Lower leg skin (tissue), 4 donors: ENCODE measurements at regions not wholly inside any gene's neighbourhood (a gene's known extent, or its start where the extent isn't known, plus 50 kb on each side); places are given as distances from the start of the nearest gene placed in this dataset.

Experiments used
- DNase-seq, 2 donors: peaks; one replicate each; pipeline ENCODE4 v3.0.0-alpha.2; 2019; ENCODE audit warnings: low spot score in 2 of 2
- H3K4me3 ChIP-seq: fragments of 200-600 bp; sonication (generic); 2 replicates; pipeline ENCODE4 v1.5.1; 2017; ENCODE audit warnings: mild to moderate bottlenecking, low read depth; ENCODE audit not compliant: poor library complexity, severe bottlenecking
- POLR2A ChIP-seq, 2 donors: fragments of 450-650 bp; IDR thresholded peaks; one replicate each; pipeline ENCODE4 v1.6.1; 2016 to 2017; ENCODE audit warnings: antibody characterized with exemption in 2 of 2, mild to moderate bottlenecking in 1 of 2, moderate library complexity in 1 of 2
- WGBS, 2 donors: methylation state at CpG; one replicate each; pipeline ENCODE4 v1.1.5; 2018; 5-methylcytosine and 5-hydroxymethylcytosine counted together
- intact Hi-C: fragments of 100-400 bp; cut with DNase I; formaldehyde crosslinking; loops from one replicate; pipeline ENCODE4 v1.15.0; 2023; ENCODE audit warnings: low total_unique reads
- TF ChIP-seq, protein P1 (sequence below), 3 donors: fragments of 450-650 bp; IDR thresholded peaks; one replicate each; pipeline ENCODE4 v1.5.1; 2016; ENCODE audit warnings: antibody characterized with exemption in 3 of 3, mild to moderate bottlenecking in 3 of 3, moderate library complexity in 2 of 3

DNA sequence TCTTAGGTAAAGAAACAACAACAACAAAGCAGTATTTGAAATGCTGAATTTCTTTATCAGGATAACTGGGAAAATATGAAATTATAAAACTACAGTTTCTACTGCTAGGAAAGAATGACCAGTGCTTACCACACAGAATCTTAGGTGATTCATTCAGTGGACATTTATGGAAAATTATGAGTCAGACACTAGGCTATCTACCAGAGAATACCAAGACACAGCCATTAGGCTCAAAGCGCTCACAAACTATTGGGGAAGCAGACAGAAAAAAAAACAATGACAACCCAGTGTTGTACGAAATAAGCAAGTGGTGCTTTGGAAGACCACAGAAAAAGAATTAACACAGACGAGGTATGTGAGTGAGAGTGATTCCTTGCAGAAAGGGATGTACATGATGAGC lies 1019.5 kb downstream of the PCDH9 start:
- no peak for TF ChIP-seq POLR2A (IDR thresholded peaks at IDR 0.05)
- TF ChIP-seq, protein P1, sequence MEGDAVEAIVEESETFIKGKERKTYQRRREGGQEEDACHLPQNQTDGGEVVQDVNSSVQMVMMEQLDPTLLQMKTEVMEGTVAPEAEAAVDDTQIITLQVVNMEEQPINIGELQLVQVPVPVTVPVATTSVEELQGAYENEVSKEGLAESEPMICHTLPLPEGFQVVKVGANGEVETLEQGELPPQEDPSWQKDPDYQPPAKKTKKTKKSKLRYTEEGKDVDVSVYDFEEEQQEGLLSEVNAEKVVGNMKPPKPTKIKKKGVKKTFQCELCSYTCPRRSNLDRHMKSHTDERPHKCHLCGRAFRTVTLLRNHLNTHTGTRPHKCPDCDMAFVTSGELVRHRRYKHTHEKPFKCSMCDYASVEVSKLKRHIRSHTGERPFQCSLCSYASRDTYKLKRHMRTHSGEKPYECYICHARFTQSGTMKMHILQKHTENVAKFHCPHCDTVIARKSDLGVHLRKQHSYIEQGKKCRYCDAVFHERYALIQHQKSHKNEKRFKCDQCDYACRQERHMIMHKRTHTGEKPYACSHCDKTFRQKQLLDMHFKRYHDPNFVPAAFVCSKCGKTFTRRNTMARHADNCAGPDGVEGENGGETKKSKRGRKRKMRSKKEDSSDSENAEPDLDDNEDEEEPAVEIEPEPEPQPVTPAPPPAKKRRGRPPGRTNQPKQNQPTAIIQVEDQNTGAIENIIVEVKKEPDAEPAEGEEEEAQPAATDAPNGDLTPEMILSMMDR (IDR thresholded peaks at IDR 0.05) = no peak
- no peak for DNase-seq
- H3K4me3 ChIP-seq = no peak overlapping the region
- 71 to 74% methylated on average over 3 of the region's 3 CpGs for WGBS, 2 donors
- intact Hi-C loops = no loop called here

DNA sequence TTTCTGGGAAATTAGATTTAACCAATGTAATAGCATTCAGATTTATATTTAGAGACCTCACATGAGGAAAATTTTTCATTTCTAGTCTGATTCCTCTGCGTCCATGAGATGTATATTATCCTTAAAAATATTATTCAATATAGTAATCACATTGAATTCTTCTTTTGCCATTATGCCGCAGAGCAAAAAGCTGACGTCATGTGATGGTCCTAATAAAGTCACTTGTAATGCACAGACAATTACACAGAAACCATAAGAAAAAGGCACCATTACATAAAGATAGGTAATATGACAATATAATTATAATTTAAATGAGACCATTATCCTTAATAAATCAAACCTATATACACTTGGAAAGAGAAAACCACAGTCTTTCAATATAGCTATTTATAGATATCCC lies 1021.5 kb downstream of the PCDH9 start:
- no peak for TF ChIP-seq POLR2A (IDR thresholded peaks at IDR 0.05)
- TF ChIP-seq, protein P1 (IDR thresholded peaks at IDR 0.05) = no peak
- DNase-seq = no peak
- intact Hi-C loops = no loop called here
- no peak overlapping the region for H3K4me3 ChIP-seq
- WGBS, 2 donors = 63 to 64% methylated on average over 3 of the region's 3 CpGs

DNA sequence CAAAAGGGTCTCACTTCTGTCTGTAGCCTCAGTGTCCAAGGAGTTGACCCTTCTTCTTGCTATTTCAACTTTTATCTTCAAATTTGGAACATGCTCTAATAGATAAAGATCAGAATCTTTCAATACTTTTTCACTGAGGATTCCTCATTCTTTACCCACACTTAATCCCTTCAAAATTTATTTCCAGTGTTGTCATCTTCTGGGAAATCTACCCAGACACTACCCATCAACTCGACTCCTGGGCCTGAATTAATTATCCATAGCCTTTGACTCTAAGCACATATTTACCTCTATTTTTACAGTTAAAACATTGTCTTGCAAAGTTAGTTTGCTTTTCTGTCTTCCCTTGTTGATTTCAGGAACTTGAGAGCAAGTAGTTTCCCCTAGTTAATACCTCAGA lies 1022.5 kb downstream of the PCDH9 start:
- DNase-seq = no peak
- no peak overlapping the region for H3K4me3 ChIP-seq
- TF ChIP-seq POLR2A (IDR thresholded peaks at IDR 0.05) = no peak
- TF ChIP-seq, protein P1 (IDR thresholded peaks at IDR 0.05) = no peak
- WGBS, 2 donors = 33 to 36% methylated on average over 1 of the region's 1 CpG
- intact Hi-C loops = no loop called here

GRCh38 chr13:66205807-66206206 lies 1024.3 kb downstream of the PCDH9 start:
- no peak for TF ChIP-seq POLR2A (IDR thresholded peaks at IDR 0.05)
- TF ChIP-seq, protein P1 (IDR thresholded peaks at IDR 0.05) = no peak
- H3K4me3 ChIP-seq = no peak overlapping the region
- no peak for DNase-seq
- intact Hi-C loops = no loop called here
- WGBS, 2 donors = 42 to 43% methylated on average over 2 of the region's 2 CpGs

DNA sequence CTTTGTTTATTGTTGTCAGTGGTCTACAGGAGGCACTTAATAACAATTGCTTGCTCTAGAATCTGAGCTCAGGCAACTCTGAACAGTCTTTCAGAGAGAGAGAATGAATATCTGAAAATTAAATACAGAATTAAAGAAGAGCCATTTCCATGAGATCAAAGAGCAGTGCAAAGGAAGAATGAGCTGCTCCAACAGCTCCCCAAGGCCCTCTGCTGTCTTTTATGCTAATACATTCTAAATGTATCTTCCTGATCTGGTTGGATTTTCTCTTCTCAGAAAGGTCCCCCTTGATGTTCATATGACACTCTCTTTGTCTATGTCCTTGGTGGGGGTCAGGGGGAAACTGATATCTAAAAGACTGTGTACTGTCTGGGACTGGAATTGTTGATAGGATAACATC lies 1029.6 kb downstream of the PCDH9 start:
- TF ChIP-seq POLR2A (IDR thresholded peaks at IDR 0.05) = no peak
- TF ChIP-seq, protein P1 (IDR thresholded peaks at IDR 0.05) = no peak
- intact Hi-C loops = no loop called here
- no peak overlapping the region for H3K4me3 ChIP-seq

DNA sequence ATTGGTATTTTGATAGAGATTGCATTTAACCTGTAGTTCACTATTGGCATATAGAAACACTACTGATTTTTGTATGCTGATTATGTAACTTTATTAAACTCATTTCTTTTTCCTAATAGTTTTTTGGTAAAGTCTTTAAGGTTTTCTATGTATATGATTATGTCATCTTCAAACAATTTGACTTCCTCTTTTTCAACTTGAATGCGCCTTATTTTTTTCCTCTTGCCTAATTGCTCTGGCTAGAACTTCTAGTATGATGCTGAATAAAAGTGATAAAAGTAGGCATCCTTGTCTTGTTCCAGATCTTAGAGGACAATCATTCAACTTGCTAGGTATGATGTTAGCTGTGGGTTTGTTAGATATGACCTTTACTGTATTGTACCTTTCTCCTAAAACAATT lies 1034.9 kb downstream of the PCDH9 start:
- no peak for DNase-seq
- H3K4me3 ChIP-seq = no peak overlapping the region
- TF ChIP-seq POLR2A (IDR thresholded peaks at IDR 0.05) = no peak
- TF ChIP-seq, protein P1 (IDR thresholded peaks at IDR 0.05) = no peak
- WGBS, 2 donors = 90 to 92% methylated on average over 1 of the region's 1 CpG
- intact Hi-C loops = no loop called here

More for the DNA sequence above, 1029.6 kb downstream of the PCDH9 start:
- no peak for DNase-seq
